ENCODE measurements at regions not wholly inside any gene's neighbourhood (a gene's known extent, or its start where the extent isn't known, plus 50 kb on each side); places are given as distances from the start of the nearest gene placed in this dataset.

GRCh38 chr11:19428206-19429002 lies 187.7 kb upstream of the E2F8 start:
- Histone ChIP-seq H2AK5ac (ENCODE audit: low read depth, low read length) (no peak overlapping the region), H3K4me2 (ENCODE audit: low read depth, low read length) (no peak overlapping the region), H2AK9ac (replicated peaks; ENCODE audit: low read depth, low read length, poor library complexity) (no peak overlapping the region), H2BK5ac (ENCODE audit: low read depth, low read length, poor library complexity, severe bottlenecking) (no peak overlapping the region), H3K27ac (ENCODE audit: insufficient read depth, low read length) (no peak overlapping the region), H3K4me3 (ENCODE audit: insufficient read depth, low read depth, low read length) (no peak overlapping the region), H3K14ac (replicated peaks; ENCODE audit: low read depth, low read length) (no peak overlapping the region), H3K4me1 (ENCODE audit: control insufficient read depth, insufficient read depth, low read length) (peaks cover 9% of the 10 kb centered on the region), H3K18ac (ENCODE audit: low read depth, low read length) (no peak overlapping the region; the same call in 1 of the 2 replicates), H3K79me1 (ENCODE audit: low read depth in 1 of 2, low read length in 2 of 2) (no peaks in the 10 kb centered on the region), H2AFZ (replicated peaks; ENCODE audit: low read length, poor library complexity) (no peak overlapping the region), H4K20me1 (ENCODE audit: insufficient read depth, low read length) (no peaks in the 10 kb centered on the region), H4K91ac (ENCODE audit: insufficient read depth, low read depth, low read length) (no peak overlapping the region), H2BK20ac (ENCODE audit: low read depth, low read length) (no peak overlapping the region), H3K9ac (ENCODE audit: low read depth, low read length) (no peak overlapping the region), H3K9me3 (ENCODE audit: control insufficient read depth, insufficient read depth, low read length) (no peaks in the 10 kb centered on the region), H3K9me1 (ENCODE audit: insufficient read depth, low read length) (no peaks in the 10 kb centered on the region; the same call in 1 of the 2 replicates), H4K5ac (ENCODE audit: low read depth, low read length) (no peak overlapping the region), H3K36me3 (ENCODE audit: control insufficient read depth, insufficient read depth, low read length) (no peaks in the 10 kb centered on the region), H2BK15ac (ENCODE audit: low read depth, low read length) (no peak overlapping the region), H3K23ac (ENCODE audit: low read depth, low read length) (no peak overlapping the region), H3K4ac (ENCODE audit: low read depth, low read length) (no peak overlapping the region), H4K8ac (ENCODE audit: low read depth in 2 of 2, low read length in 2 of 2) (no peak overlapping the region), H3K27me3 (ENCODE audit: control insufficient read depth, insufficient read depth, low read length) (no peaks in the 10 kb centered on the region; the same call in none of the 2 replicates), H2BK120ac (ENCODE audit: low read depth, low read length) (no peak overlapping the region), H3K56ac (ENCODE audit: extremely low read depth, insufficient read depth, low read length) (no peak overlapping the region)
- intact Hi-C loops (cut with micrococcal nuclease): no loop called here
- no peak for ATAC-seq (ENCODE audit: low read depth)
- in situ Hi-C loops (cut with MboI; ENCODE audit: low sequenced_read_pairs): no loop called here
- CTCF ChIA-PET: no interaction called here
- BruUV-seq (replicated peaks): no TSS peak
- dilution Hi-C loops (cut with HindIII; ENCODE audit: low sequenced_read_pairs, unreplicated experiment): no loop called here
- no CpG with 5 or more reads among the region's 8 CpGs for WGBS, 2 experiments (ENCODE audit: extremely low coverage in 2 of 2, insufficient read length in 1 of 2)
- DNase-seq: peak; percentile 34
- no peak for TF ChIP-seq RAD21 (IDR thresholded peaks at IDR 0.05; ENCODE audit: low read length)
- TF ChIP-seq ELK1 (IDR thresholded peaks at IDR 0.05; ENCODE audit: borderline replicate concordance, low read depth, low read length): no peak
- TF ChIP-seq CTCF (conservative IDR thresholded peaks at IDR 0.05; ENCODE audit: low read depth, low read length): no peak
- TF ChIP-seq BHLHE40 (IDR thresholded peaks at IDR 0.05; ENCODE audit: low read depth, low read length): no peak
- POLR2A ChIA-PET (ENCODE audit: unreplicated experiment): no interaction called here
